Embryonic facial prominence (tissue), 1 donor: ENCODE measurements at regions not wholly inside any gene's neighbourhood (a gene's known extent, or its start where the extent isn't known, plus 50 kb on each side); places are given as distances from the start of the nearest gene placed in this dataset.
"Not testable (repeated sequence)": the region's sequence is repeated elsewhere in the genome, so short reads cannot be mapped to it uniquely, and the experiment has no call there.

Experiments used
- DNase-seq: peaks from one replicate; pipeline ENCODE4 v3.0.0-alpha.2; 2016; ENCODE audit errors: extremely low spot score

- DNase-seq: no peak
These were observed 203.8 kb upstream of the SFSWAP start for GRCh38 chr12:131507094-131507493.

GRCh38 chr12:131507881-131508280 lies 203.0 kb upstream of the SFSWAP start:
- no peak for DNase-seq

DNA sequence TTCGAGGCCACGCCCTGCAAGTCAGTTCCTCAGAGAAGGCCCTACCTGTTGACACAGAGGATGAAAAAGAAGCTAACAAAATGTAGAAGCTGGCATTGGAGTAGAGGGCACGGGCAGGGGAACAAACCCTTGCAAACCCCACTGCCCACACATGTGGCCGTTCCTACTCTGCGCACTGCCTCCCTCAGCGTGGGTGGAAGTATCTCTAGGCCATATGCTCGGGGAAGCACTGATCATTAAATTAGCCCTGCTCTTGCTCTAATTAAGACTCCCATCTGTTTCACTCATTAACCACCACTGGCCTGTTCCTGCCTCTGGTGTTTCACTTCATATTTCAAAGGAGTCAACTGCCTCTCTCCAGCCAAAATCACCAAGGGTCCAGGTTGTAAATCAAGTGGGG lies 201.2 kb upstream of the SFSWAP start:
- DNase-seq: no peak

DNA sequence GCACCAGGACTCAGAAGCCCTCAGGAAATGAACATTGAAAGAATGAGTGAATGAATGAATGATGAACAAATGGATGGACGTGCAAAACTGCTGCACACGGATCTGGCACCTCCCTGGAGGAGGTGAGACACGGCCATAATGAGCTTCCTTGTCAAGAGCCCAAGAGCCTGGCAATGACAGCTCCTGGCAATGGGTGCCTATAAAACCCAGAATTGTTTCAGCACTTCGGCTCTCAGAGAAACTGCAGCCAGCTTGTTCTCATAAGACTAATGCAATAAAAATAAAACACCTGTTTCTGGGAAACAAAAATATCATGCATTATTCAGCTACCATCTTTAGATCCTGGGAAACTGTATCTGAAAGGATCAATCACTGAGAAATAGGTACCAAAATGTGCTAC lies 200.5 kb upstream of the SFSWAP start:
- no peak for DNase-seq

- no peak for DNase-seq
These were observed 199.5 kb upstream of the SFSWAP start for GRCh38 chr12:131511391-131511802.

DNA sequence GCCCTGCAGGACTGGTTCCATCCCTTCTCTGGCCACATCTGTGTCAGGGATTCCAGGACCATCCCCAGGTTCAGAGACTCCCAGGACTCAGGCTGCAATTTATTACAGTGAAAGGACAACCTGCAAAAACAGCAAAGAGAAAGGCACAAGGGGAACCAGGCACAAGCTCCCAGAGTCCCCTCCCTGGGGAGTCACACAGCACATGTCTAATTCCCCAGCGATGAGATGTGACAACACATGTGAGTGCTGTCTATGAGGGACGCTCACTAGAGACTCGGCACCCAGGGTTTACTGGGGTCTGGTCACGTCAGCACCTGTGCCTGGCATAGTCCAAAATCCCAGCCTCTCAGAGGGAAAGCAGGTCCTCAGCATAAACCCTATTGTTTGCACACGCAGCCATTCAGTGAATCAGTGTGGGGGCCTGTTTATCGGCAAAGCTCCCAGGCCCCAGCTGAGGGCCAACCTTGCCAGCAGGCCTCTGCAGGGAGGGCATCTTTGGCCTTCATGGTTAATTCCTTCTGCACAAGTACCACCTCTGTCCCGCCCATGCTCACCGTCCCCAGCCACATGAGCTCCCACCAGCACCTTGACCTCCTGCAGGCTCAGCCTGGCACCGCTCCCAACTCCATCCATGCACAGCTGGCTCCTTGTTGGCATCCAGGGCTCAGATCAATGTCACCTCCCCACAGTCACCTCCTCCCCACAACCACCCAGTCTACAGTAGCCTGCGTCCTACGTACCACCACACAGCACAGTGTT lies 198.9 kb upstream of the SFSWAP start:
- no peak for DNase-seq

GRCh38 chr12:131513606-131514005 lies 197.3 kb upstream of the SFSWAP start:
- no peak for DNase-seq

DNA sequence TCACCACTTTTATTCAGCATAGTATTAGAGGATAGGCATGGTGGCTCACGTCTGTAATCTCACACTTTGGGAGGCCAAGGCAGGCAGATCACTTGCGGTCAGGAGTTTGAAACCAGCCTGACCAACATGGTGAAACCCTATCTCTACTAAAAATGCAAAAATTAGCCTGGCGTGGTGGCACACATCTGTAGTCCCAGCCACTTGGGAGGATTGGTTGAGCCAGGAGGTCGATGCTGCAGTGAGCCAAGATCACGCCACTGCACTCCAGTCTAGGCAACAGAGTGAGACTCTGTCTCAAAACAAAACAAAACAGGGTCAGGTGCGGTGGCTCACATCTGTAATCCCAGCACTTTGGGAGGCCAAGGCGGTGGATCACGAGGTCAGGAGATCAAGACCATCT lies 190.3 kb upstream of the SFSWAP start:
- DNase-seq: not testable (repeated sequence)

- no peak for DNase-seq
These were observed 189.6 kb upstream of the SFSWAP start for GRCh38 chr12:131521326-131521725.

DNA sequence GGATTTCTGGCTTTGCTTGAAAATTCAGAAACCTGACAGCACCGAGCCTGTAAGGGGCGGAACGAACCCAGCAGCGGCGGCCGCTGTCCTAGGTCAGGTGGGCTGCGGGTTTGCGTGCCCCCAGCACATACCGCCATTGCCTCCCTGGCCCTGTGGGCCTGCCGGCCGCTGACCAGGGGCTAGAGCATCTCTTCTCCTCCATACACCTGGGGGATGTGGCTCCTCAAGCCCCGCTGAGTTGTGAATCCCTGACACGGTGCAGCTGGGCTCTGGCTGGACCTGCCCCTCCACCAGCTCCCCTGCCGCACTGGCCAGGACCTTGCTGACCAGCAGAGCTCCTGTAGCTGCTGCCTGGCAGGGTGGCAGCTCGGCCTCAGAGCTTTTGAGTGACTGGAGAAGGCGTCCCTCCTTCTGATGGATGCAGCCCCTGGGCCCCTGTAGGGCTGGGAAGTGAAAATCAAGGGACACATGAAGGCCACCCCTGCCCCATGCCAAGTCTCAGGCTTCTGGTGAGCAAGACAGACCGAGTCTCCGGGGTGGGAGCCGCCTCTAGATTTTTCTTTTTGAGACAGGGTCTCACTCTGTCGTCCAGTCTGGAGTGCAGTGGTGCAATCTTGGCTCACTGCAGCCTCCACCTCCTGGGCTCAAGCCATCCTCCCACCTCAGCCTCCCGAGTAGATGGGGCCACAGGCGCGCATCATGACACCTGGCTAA lies 184.9 kb upstream of the SFSWAP start:
- DNase-seq: no peak

DNA sequence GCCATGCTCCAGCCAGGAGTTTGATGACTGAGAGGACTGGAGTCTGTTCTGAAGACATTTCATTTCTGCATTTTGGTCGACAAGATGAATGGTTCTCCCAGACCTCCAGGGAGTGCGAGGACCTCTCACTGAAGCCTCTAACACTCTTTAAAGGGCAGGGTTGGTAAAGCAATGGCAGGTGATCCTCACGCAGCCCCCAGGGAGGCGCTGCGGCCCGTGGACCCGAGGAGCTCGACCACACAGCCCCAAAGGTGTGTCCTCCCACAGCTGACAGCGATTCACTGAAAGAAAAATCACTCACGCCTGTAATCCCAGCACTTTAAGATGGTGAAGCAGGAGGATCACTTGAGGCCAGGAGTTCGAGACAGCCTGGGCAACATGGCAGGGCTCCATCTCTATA lies 183.8 kb upstream of the SFSWAP start:
- DNase-seq: no peak

GRCh38 chr12:131527736-131528135 lies 183.2 kb upstream of the SFSWAP start:
- DNase-seq: no peak

DNA sequence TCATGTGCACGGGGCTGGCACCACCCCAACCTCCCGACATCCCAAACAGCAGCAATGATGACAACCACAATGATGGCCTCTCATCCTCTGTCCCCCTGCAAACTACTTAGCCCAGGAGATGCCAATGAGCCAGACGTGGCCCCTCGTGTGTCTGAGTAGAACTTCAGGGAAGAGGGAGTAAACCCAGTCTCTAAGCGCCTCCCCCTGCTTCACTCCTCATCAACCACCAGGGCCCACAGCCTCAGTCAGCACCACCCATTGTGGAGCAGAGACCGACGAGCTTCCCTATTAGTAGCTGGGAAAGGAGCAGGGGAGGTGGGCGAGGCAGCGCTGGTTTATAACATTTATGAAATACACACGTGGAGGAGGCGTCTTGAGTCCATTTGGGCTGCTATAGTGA lies 182.7 kb upstream of the SFSWAP start:
- no peak for DNase-seq

- DNase-seq: no peak
These were observed 182.2 kb upstream of the SFSWAP start for GRCh38 chr12:131528667-131529066.

- no peak for DNase-seq
These were observed 181.5 kb upstream of the SFSWAP start for GRCh38 chr12:131529196-131530040.

GRCh38 chr12:131530041-131530332 lies 180.9 kb upstream of the SFSWAP start:
- DNase-seq: no peak

- DNase-seq: no peak
These were observed 180.5 kb upstream of the SFSWAP start for GRCh38 chr12:131530422-131530821.

- DNase-seq: no peak
These were observed 177.8 kb upstream of the SFSWAP start for GRCh38 chr12:131533139-131533538.

DNA sequence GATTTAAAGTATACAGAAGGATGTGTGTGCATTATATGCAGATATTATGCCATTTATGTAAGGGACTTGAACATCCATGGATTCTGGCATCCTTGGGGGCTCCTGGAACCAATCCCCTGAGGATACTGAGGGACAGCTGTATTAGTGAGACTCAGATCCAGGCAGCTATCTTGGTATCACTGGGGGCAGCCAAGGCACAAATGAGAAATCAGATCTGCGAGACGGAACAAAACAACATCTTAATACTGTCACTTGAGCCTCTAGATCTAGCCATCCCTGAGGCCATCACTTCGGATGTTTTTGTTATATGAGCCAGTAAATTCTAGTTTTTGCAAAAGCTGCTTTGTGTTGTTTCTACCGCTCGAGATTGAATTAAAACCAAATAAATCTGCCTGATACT lies 175.1 kb upstream of the SFSWAP start:
- no peak for DNase-seq

GRCh38 chr12:131536337-131536736 lies 174.6 kb upstream of the SFSWAP start:
- no peak for DNase-seq

GRCh38 chr12:131536766-131537165 lies 174.1 kb upstream of the SFSWAP start:
- no peak for DNase-seq

DNA sequence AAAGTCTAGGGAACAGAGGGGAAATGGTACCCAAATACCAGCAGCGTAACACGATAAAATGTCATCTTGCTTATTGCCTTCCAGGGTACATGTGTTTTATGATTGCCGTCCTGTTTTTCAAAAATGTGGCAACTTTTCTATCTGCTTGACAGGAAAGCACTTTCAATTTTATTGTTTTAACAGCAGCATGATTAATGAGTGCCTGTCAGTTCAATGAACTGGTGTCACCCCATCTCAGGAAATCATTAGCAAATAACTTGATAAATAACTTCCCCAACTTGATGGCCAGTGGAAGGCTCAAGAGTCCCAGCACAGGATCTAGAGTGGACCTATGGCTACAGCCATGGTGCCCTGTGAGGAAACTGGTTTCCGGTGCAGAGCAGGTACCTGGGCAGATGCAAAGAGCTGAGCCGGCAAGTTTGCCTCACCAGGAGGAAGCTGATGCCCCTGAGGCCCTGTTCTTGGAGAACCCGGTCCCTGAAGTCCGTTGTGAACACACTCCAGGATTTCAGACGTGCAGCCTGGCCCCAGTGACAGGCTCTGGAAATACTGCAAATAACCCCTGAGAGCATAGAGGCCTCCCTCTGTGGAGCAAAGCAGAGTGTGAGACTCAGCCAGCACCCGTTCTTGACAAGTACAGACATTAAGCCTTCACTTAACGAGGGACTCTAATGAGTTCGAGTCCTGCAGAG lies 173.5 kb upstream of the SFSWAP start:
- no peak for DNase-seq
